Skeletal muscle tissue (tissue), 3 donors: ENCODE measurements at regions not wholly inside any gene's neighbourhood (a gene's known extent, or its start where the extent isn't known, plus 50 kb on each side); places are given as distances from the start of the nearest gene placed in this dataset.

Experiments
- H3K27ac ChIP-seq: one replicate; pipeline ENCODE4 v1.7.0; 2013; ENCODE audit warnings: mild to moderate bottlenecking, low read depth, low read length, inconsistent platforms
- H3K27me3 ChIP-seq, 3 donors: one replicate each; pipeline ENCODE4 v1.7.0; 2013; ENCODE audit warnings: low read length in 3 of 3; ENCODE audit not compliant: control insufficient read depth in 3 of 3, insufficient read depth in 3 of 3
- H3K36me3 ChIP-seq, 3 donors: one replicate each; pipeline ENCODE4 v1.7.0; 2013; ENCODE audit warnings: low read length in 3 of 3; ENCODE audit not compliant: control insufficient read depth in 3 of 3, insufficient read depth in 3 of 3
- H3K4me1 ChIP-seq, 3 donors: one replicate each; pipeline ENCODE4 v1.7.0; 2013; ENCODE audit warnings: low read length in 3 of 3, mild to moderate bottlenecking in 3 of 3; ENCODE audit not compliant: control insufficient read depth in 3 of 3, insufficient read depth in 3 of 3
- H3K4me3 ChIP-seq, 3 donors: one replicate each; pipeline ENCODE4 v1.7.0; 2013; ENCODE audit warnings: low read length in 3 of 3
- H3K9ac ChIP-seq, 3 donors: one replicate each; pipeline ENCODE4 v1.7.0; 2013; ENCODE audit warnings: low read length in 3 of 3, mild to moderate bottlenecking in 3 of 3, moderate library complexity in 2 of 3, low read depth in 1 of 3
- H3K9me3 ChIP-seq, 3 donors: one replicate each; pipeline ENCODE4 v1.7.0; 2013; ENCODE audit warnings: low read length in 3 of 3; ENCODE audit not compliant: control insufficient read depth in 3 of 3
- donor health status: Osteomylitis.

DNA sequence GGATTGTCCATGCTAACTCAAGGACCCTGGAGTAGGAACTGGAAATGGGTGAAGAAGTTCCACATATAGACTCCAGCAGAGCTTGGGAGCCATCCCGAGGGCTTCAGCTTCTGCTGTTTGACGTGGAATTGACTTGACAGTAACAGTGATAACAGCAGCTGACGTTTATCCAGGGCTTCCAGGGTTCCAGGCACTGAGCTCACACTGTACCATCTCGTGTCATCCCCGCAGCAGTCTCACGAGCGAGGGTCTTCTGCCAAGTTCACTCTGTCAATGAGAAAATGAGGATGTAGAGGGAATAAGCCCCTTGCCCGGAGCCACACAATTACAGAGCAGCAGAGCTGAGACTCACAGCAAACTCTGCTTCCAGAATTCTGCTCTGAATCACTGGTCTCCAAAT lies 447.7 kb downstream of the SIPA1L2 start:
- Histone ChIP-seq H3K9ac (no peak overlapping the region), H3K27ac (no peak overlapping the region), H3K27me3 (peaks cover 0 to 6% (median 0%) of the 10 kb centered on the region in 3 donors), H3K9me3 (no peaks in the 10 kb centered on the region), H3K4me3 (no peak overlapping the region), H3K36me3 (no peaks in the 10 kb centered on the region), H3K4me1 (peaks cover 0 to 6% (median 0%) of the 10 kb centered on the region in 3 donors)

DNA sequence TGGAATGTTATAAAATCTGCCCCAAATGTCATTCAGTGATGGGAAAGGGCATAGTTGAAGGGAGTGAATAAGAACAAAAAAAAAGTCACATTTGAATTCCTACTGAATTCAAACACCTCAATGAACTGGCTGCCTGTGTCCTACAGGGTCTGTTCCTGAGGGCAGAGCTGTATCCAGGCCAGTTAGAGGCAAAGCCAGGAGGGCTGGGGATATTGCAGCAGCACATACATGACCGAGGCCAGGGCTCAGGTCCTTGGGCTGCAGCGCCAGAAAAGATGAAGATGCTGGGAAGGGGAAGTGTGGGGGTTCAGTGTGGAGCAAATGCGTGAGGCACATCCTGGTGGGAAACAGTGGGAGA lies 449.2 kb downstream of the SIPA1L2 start:
- no peaks in the 10 kb centered on the region for H3K9me3 ChIP-seq
- no peak overlapping the region for H3K27ac ChIP-seq
- H3K4me1 ChIP-seq = peaks cover 0 to 6% (median 0%) of the 10 kb centered on the region in 3 donors
- H3K27me3 ChIP-seq = peaks cover 0 to 6% (median 0%) of the 10 kb centered on the region in 3 donors
- H3K36me3 ChIP-seq = no peaks in the 10 kb centered on the region
- H3K9ac ChIP-seq = no peak overlapping the region
- no peak overlapping the region for H3K4me3 ChIP-seq

DNA sequence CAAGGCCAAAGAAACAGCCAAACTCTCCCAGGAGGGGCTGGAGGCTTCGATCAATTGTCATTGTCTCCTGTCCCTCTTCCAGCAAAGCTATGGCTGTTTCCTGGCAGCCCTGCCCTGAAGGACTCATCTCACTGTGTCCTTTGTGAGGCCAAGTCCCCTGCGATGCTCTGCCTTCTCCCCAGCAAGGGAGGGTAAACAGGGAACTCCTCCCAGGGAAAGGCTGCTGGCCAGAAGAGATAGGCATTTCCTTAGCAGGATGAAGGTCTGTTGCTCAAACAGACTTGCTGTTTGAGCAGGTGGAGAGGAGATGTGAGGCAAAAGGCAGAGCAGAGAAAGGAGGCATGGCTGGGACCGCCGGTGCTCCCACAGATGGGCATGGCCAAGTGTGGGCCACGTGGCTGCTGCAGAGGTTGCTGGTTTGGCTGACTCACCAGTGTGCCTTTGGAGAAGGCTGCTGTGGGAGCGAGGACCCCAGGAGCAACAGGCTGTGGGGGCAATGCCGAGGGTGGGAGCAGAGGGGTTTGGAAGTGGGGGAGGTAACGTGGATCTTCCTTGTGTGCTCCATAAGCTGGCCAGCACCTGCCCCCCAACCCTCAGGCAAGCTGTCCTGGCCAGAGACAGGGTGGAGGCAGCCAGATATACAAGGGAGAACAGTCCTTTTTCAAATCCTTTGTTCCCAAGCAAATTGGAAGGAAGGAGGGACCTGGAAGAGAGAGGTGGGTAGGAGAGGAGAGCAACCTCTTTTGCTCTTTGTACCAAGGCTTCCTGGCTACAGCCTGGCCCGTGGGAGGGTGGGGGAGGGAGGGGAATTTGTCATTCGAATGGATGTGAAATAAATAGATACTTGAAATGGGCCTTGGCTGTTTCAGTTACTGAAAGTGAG lies 449.8 kb downstream of the SIPA1L2 start:
- no peaks in the 10 kb centered on the region for H3K36me3 ChIP-seq
- H3K27ac ChIP-seq = no peak overlapping the region
- H3K4me1 ChIP-seq = peaks cover 0 to 6% (median 0%) of the 10 kb centered on the region in 3 donors
- no peak overlapping the region for H3K4me3 ChIP-seq
- no peaks in the 10 kb centered on the region for H3K9me3 ChIP-seq
- H3K9ac ChIP-seq = no peak overlapping the region
- peaks cover 0 to 6% (median 0%) of the 10 kb centered on the region in 3 donors for H3K27me3 ChIP-seq

DNA sequence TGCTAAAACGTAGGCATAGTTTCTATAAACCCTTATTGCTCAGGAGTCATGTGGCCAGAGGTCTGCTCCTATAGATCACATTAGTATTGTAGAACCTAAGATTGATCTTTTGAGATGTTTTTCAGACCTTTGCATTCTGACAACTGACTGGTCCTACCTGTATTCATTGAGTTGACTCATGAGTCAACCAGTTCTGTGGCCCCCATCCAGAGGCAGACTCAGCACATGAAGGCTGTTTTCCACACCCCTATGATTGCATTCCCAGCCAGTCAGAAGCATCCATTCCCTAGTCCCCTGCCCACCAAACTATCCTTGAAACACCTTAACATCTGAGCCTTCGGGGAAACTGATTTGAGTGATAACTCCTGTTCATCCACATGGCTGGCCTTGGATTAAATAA lies 451.7 kb downstream of the SIPA1L2 start:
- Histone ChIP-seq H3K4me1 (peaks cover 0 to 6% (median 0%) of the 10 kb centered on the region in 3 donors), H3K9me3 (no peaks in the 10 kb centered on the region), H3K27ac (no peak overlapping the region), H3K36me3 (no peaks in the 10 kb centered on the region), H3K9ac (no peak overlapping the region), H3K27me3 (peaks cover 0 to 6% (median 0%) of the 10 kb centered on the region in 3 donors), H3K4me3 (no peak overlapping the region)

DNA sequence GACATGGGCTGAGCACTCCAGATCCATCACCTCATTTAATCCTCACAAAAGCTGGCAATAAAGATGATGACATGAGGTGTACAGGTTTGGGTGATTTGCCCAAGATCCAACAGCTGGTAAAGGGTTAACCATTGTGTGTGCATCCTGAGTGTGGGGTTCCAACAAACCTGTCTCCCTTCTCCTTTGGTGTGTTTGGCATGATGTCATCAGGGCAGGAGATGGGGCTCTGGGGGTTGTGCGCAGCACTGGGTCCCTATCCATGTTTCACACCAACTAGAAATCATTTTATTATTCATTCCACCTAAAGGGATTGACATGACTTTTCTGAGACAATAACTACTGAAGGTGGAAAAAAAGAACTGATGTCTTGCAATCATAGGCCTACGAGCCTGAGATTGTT lies 452.5 kb downstream of the SIPA1L2 start:
- Histone ChIP-seq H3K9me3 (no peaks in the 10 kb centered on the region), H3K27me3 (peaks cover 0 to 3% (median 0%) of the 10 kb centered on the region in 3 donors), H3K27ac (no peak overlapping the region), H3K9ac (no peak overlapping the region), H3K4me3 (no peak overlapping the region), H3K4me1 (peaks cover 0 to 6% (median 0%) of the 10 kb centered on the region in 3 donors), H3K36me3 (no peaks in the 10 kb centered on the region)

DNA sequence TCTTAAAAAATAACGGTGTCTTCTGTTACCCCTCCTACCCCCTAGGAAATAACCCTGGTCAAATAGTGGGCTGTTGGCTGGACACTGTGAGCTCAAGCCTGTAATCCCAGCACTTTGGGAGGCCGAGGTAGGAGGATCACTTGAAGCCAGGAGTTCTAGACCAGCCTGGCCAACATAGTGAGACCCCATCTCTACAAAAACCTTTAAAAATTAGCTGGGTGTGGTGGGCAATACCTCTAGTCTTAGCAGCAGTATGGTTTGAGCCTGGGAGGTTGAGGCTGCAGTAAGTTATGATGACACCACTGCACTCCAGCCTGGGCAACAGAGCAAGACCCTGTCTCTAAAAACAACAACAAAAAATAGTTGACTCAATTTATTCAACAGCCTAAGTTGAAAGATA lies 453.7 kb downstream of the SIPA1L2 start:
- Histone ChIP-seq H3K4me3 (no peak overlapping the region), H3K27ac (no peak overlapping the region), H3K9me3 (no peaks in the 10 kb centered on the region), H3K27me3 (peaks cover 0 to 3% (median 0%) of the 10 kb centered on the region in 3 donors), H3K9ac (no peak overlapping the region), H3K36me3 (no peaks in the 10 kb centered on the region), H3K4me1 (peaks cover 0 to 6% (median 0%) of the 10 kb centered on the region in 3 donors)

DNA sequence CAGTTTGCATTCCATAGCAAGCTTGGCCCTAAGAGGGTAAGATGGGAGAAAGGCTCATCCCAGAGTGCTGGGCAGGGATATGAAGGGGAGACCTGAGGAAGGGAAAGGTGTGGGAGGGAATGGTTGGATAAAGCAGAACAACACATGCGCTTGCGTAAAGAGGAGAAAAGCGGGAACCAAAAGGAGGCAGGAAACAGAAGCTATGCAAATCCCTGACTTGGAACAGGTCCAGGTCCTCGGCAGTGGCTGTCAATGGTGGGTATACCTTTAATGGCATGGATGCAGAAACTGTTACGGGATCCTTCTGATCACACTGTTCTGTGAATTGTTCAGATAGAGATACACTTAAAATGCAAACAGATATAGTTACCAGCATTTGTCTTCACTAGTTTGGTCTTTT lies 455.6 kb downstream of the SIPA1L2 start:
- Histone ChIP-seq H3K4me3 (no peak overlapping the region), H3K27me3 (no peaks in the 10 kb centered on the region), H3K4me1 (no peaks in the 10 kb centered on the region), H3K9me3 (no peaks in the 10 kb centered on the region), H3K9ac (no peak overlapping the region), H3K27ac (no peak overlapping the region), H3K36me3 (no peaks in the 10 kb centered on the region)

DNA sequence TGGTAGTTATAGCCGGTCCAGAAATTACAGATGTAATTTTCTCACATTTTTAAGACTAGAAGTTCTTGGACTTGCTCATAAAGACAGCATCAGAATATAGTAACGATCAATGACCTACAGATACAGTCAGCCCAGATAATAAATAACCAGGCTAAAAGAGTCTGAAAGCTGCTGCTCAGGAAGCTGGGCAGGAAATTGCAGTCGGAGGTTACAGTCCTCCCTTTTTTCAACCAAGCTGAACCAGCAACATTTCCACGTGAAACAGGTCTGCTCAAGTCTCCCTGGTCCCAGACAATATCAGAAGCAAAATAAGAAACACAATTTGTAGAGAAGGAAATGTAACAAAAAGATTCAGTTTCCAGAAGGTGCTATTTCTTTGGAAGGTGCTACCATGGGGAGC lies 457.4 kb downstream of the SIPA1L2 start:
- H3K9ac ChIP-seq = no peak overlapping the region
- no peaks in the 10 kb centered on the region for H3K4me1 ChIP-seq
- H3K9me3 ChIP-seq = no peaks in the 10 kb centered on the region
- H3K27ac ChIP-seq = no peak overlapping the region
- no peaks in the 10 kb centered on the region for H3K27me3 ChIP-seq
- H3K4me3 ChIP-seq = no peak overlapping the region
- H3K36me3 ChIP-seq = no peaks in the 10 kb centered on the region

DNA sequence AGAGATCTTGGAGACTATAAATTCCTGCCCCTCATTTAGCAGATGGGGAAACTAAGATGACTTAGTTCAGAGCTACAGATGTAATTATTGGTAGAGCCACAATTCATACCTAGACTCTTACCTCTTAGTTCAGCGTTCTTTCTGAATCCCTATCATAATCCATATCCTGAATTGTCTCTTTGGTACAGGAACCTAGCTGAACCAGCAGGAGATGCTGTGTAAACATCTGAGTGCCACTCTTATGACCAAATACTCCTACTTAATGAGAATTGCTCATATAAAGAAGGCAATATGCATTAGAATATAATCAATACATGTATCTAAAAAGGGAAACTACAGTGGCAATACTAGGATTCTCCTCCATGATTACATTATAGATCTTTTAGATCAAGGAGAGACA lies 459.0 kb downstream of the SIPA1L2 start:
- Histone ChIP-seq H3K9me3 (no peaks in the 10 kb centered on the region), H3K27ac (no peak overlapping the region), H3K36me3 (no peaks in the 10 kb centered on the region), H3K4me3 (no peak overlapping the region), H3K4me1 (no peaks in the 10 kb centered on the region), H3K9ac (no peak overlapping the region), H3K27me3 (no peaks in the 10 kb centered on the region)

DNA sequence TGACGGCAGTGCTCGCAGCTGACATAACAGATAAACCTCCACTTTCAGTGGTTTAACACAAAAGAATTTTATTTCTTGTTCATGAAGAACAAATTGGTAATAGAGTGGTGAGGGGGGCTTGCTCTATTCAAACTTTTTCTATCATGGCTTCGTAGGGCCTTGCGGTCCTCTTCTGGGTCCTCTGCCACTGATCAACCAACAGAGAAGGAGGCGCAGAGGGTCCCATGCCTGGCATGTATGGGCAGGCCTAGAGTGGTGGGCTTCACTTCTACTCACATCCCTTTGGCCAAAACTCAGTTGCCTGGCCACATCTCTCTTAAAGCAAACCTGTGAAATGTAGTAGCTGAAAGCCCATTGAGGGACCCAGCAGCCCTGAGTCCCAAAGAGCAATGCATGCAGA lies 460.5 kb downstream of the SIPA1L2 start:
- Histone ChIP-seq H3K9ac (no peak overlapping the region), H3K27ac (no peak overlapping the region), H3K4me1 (no peaks in the 10 kb centered on the region), H3K27me3 (no peaks in the 10 kb centered on the region), H3K9me3 (no peaks in the 10 kb centered on the region), H3K4me3 (no peak overlapping the region), H3K36me3 (no peaks in the 10 kb centered on the region)
